ENCODE measurements at regions not wholly inside any gene's neighbourhood (a gene's known extent, or its start where the extent isn't known, plus 50 kb on each side); places are given as distances from the start of the nearest gene placed in this dataset.

- DNase-seq (ENCODE audit: low spot score) = no peak
- no peaks in the 10 kb centered on the region for H4K20me1 ChIP-seq (ENCODE audit: insufficient read depth, low read length)
- FAIRE-seq = no peak
- H3K27ac ChIP-seq (ENCODE audit: extremely low read length, insufficient read depth, low read length) = no peak overlapping the region
- in situ Hi-C loops (cut with HindIII; ENCODE audit: extremely low pct_ligation_motif_present, low pct_unique_long_range_greater_than_20kb) (no loop called here), intact Hi-C loops (cut with micrococcal nuclease; ENCODE audit: unreplicated experiment) (no loop called here)
- H3K9me3 ChIP-seq (ENCODE audit: low read length) = no peaks in the 10 kb centered on the region
- ChIA-PET CTCF (ENCODE audit: low intra/inter-chr PET ratio, low total read pairs) (no interaction called here), POLR2A (no interaction called here)
- H3K27me3 ChIP-seq (ENCODE audit: control insufficient read depth in 1 of 2, insufficient read depth in 2 of 2, low read length in 2 of 2) = no peaks in the 10 kb centered on the region
- H3K4me3 ChIP-seq (replicated peaks in 1 of 3; ENCODE audit: insufficient read depth in 1 of 3, low read depth in 2 of 3, low read length in 3 of 3) = no peak overlapping the region
- no peak overlapping the region for H3K4me2 ChIP-seq (ENCODE audit: low read depth, low read length)
- H3K36me3 ChIP-seq (replicated peaks in 1 of 2; ENCODE audit: control insufficient read depth in 1 of 2, insufficient read depth in 2 of 2, low read length in 2 of 2) = no peaks in the 10 kb centered on the region
- no peak for ATAC-seq
- TF ChIP-seq NFE2L2 (IDR thresholded peaks at IDR 0.05; ENCODE audit: low read length) = no peak
- no peak for TF ChIP-seq ZNF792 (CRISPR knock-in tag; IDR thresholded peaks at IDR 0.05)
- TF ChIP-seq BCL6 (CRISPR knock-in tag; IDR thresholded peaks at IDR 0.05) = no peak
- TF ChIP-seq STAT5B (CRISPR knock-in tag; IDR thresholded peaks at IDR 0.05) = no peak
- no peak for TF ChIP-seq ZNF326 (CRISPR knock-in tag; IDR thresholded peaks at IDR 0.05; ENCODE audit: borderline replicate concordance)
- TF ChIP-seq SP4 (CRISPR knock-in tag; IDR thresholded peaks at IDR 0.05) = no peak
- TF ChIP-seq RERE (CRISPR knock-in tag; IDR thresholded peaks at IDR 0.05; ENCODE audit: low read depth) = no peak
- TF ChIP-seq SRF (IDR thresholded peaks at IDR 0.05; ENCODE audit: low read depth, low read length) = no peak
- no peak for TF ChIP-seq ZFYVE20 (CRISPR knock-in tag; IDR thresholded peaks at IDR 0.05; ENCODE audit: borderline replicate concordance, low read depth)
- TF ChIP-seq HDAC2 (CRISPR knock-in tag; IDR thresholded peaks at IDR 0.05) = no peak
- no peak overlapping the region for H2AFZ ChIP-seq (ENCODE audit: low read length)
- no peak overlapping the region for H3K9ac ChIP-seq (ENCODE audit: insufficient read depth, low read depth, low read length)
- no TSS peak for BruUV-seq (replicated peaks)
- H3K79me2 ChIP-seq (ENCODE audit: insufficient read depth, low read length) = no peaks in the 10 kb centered on the region
- H3K4me1 ChIP-seq (ENCODE audit: insufficient read depth, low read length) = no peaks in the 10 kb centered on the region
Measured at GRCh38 chr6:48512390-48512789, 401.4 kb upstream of the PTCHD4 start.
